ENCODE measurements at regions not wholly inside any gene's neighbourhood (a gene's known extent, or its start where the extent isn't known, plus 50 kb on each side); places are given as distances from the start of the nearest gene placed in this dataset.
"Not testable (repeated sequence)": the region's sequence is repeated elsewhere in the genome, so short reads cannot be mapped to it uniquely, and the experiment has no call there.

- TF ChIP-seq CTCF (tag by site-specific recombination; IDR thresholded peaks at IDR 0.05); PBX3 (CRISPR knock-in tag; IDR thresholded peaks at IDR 0.05); ZNF707 (tag by site-specific recombination; IDR thresholded peaks at IDR 0.05); EGR2 (tag by site-specific recombination; IDR thresholded peaks at IDR 0.05; ENCODE audit: low read depth); ZSCAN30 (tag by site-specific recombination; IDR thresholded peaks at IDR 0.05); ZNF10 (tag by site-specific recombination; IDR thresholded peaks at IDR 0.05); SETDB1 (IDR thresholded peaks at IDR 0.05; ENCODE audit: insufficient read length, low read length): not testable (repeated sequence)
Observed at GRCh38 chr9:75820471-75821115, 69.9 kb upstream of the PCSK5 start.

All from HEK293 (cell line).